Kidney epithelial cell (primary cell): ENCODE measurements at regions not wholly inside any gene's neighbourhood (a gene's known extent, or its start where the extent isn't known, plus 50 kb on each side); places are given as distances from the start of the nearest gene placed in this dataset.

Experiments
- DNase-seq: peaks from one replicate; pipeline ENCODE4 v3.0.0-alpha.2; 2010; ENCODE audit warnings: low read depth
- H3K27me3 ChIP-seq: 2 replicates; pipeline ENCODE4 v1.6.0; 2011; ENCODE audit warnings: low read length; ENCODE audit not compliant: control insufficient read depth, insufficient read depth
- H3K36me3 ChIP-seq: 2 replicates; pipeline ENCODE4 v1.5.1; 2011; ENCODE audit warnings: low read length; ENCODE audit not compliant: control insufficient read depth, insufficient read depth
- H3K4me3 ChIP-seq: 2 replicates; pipeline ENCODE4 v1.5.1; 2011; ENCODE audit warnings: low read depth, mild to moderate bottlenecking, control low read depth, low read length
- CTCF ChIP-seq: IDR thresholded peaks from 2 replicates; pipeline ENCODE4 v1.5.1; 2011; ENCODE audit warnings: mild to moderate bottlenecking, moderate library complexity, low read length, control low read depth, inconsistent platforms; ENCODE audit not compliant: insufficient read depth, poor library complexity, severe bottlenecking

- TF ChIP-seq CTCF: no peak
Observed at GRCh38 chr1:81044708-81045107, 756.0 kb upstream of the ADGRL2 start.

GRCh38 chr1:81042225-81042624, 758.5 kb upstream of the ADGRL2 start:
- no peak for DNase-seq
- Histone ChIP-seq H3K27me3 (no peaks in the 10 kb centered on the region), H3K36me3 (no peaks in the 10 kb centered on the region), H3K4me3 (no peak overlapping the region)
- no peak for TF ChIP-seq CTCF

More at GRCh38 chr1:81044708-81045107, 756.0 kb upstream of the ADGRL2 start:
- Histone ChIP-seq H3K27me3 (no peaks in the 10 kb centered on the region), H3K36me3 (no peaks in the 10 kb centered on the region), H3K4me3 (no peak overlapping the region)
- no peak for DNase-seq

DNA sequence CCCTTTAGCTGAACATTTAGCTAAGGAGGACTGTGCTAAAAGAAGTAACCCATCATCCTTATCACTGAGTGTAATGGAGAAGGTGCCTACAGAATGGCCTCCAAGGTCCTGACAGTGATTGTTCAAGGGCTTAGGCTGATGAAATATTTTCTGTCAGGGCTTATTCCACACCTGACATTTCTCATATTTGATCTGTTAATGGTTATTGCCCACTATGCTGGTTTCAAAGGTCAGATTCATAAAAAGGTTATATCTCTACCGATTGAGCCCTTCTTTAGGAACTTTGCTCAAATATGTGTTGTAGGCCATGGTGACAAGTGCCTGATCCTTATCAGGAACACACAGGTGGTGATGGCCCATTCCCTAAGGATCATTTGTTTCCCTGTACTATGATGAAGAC, 766.4 kb upstream of the ADGRL2 start:
- DNase-seq: no peak
- Histone ChIP-seq H3K27me3 (no peaks in the 10 kb centered on the region), H3K36me3 (no peaks in the 10 kb centered on the region), H3K4me3 (no peak overlapping the region)
- no peak for TF ChIP-seq CTCF

GRCh38 chr1:81032973-81033425, 767.7 kb upstream of the ADGRL2 start:
- Histone ChIP-seq H3K4me3 (no peak overlapping the region), H3K36me3 (no peaks in the 10 kb centered on the region), H3K27me3 (no peaks in the 10 kb centered on the region)
- TF ChIP-seq CTCF: no peak
- no peak for DNase-seq

DNA sequence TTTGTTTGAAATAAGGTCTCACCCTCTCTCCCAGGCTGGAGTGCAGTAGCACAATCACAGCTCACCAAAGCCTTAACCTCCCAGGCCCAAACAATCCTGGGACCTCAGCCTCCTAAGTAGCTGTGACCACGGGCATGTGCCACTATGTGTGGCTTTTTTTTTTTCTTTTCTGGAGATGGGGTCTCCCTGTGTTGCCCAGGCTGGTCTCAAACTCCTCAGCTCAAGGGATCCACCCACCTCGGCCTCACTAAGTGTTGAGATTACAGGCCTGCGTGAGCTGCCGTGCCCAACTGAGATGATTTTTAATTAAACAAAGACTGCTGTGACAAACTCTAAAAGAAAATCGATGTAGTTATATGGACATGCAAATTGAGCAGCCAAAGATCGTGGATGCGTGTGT, 768.4 kb upstream of the ADGRL2 start:
- no peak for TF ChIP-seq CTCF
- Histone ChIP-seq H3K4me3 (no peak overlapping the region), H3K36me3 (no peaks in the 10 kb centered on the region), H3K27me3 (no peaks in the 10 kb centered on the region)
- DNase-seq: no peak

DNA sequence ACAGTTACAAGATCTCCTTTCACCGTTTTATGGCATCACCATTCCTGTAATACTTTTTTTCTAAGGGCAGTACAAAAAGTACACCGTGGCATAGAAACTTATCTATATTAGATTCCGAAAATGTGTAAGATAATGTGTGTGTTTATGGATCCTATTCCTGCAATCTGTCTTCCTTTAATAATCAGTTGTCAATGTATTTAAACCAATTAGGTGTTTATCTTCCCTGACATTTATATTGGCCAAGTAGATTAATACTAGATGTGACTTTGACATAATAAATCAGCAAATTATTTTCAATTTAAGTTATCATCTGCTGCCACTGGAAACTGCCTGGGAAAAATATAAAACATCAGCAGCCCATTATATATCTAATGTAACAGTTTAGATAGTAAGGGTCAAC, 770.3 kb upstream of the ADGRL2 start:
- Histone ChIP-seq H3K36me3 (no peaks in the 10 kb centered on the region), H3K4me3 (no peak overlapping the region), H3K27me3 (no peaks in the 10 kb centered on the region)
- TF ChIP-seq CTCF: no peak
- no peak for DNase-seq
